ENCODE measurements at regions not wholly inside any gene's neighbourhood (a gene's known extent, or its start where the extent isn't known, plus 50 kb on each side); places are given as distances from the start of the nearest gene placed in this dataset.

- TF ChIP-seq CTCF (IDR thresholded peaks at IDR 0.05; ENCODE audit: low read depth, low read length, missing input control) (no peak), YY1 (IDR thresholded peaks at IDR 0.05) (no peak), EGR1 (IDR thresholded peaks at IDR 0.05; ENCODE audit: low read depth in 2 of 2) (no peak), RAD21 (IDR thresholded peaks at IDR 0.05) (no peak), HNF4A (conservative IDR thresholded peaks at IDR 0.05) (no peak), NR2F2 (IDR thresholded peaks at IDR 0.05) (no peak), JUND (IDR thresholded peaks at IDR 0.05) (no peak)
These were observed 164.1 kb upstream of the PDE10A start (continued) for GRCh38 chr6:165827190-165827518.

GRCh38 chr6:165826487-165827189 lies 163.6 kb upstream of the PDE10A start:
- H3K4me3 ChIP-seq (ENCODE audit: low read depth in 1 of 3, low read length in 3 of 3), result no peak overlapping the region
- 93% methylated on average over 33 of the region's 33 CpGs for WGBS
- DNase-seq (ENCODE audit: low spot score), result no peak
- H3K27me3 ChIP-seq (ENCODE audit: control insufficient read depth in 4 of 4, insufficient read depth in 4 of 4, low read length in 3 of 4), result no peaks in the 10 kb centered on the region
- H3K9ac ChIP-seq (ENCODE audit: low read depth in 1 of 2, low read length in 2 of 2), result no peak overlapping the region
- TF ChIP-seq CTCF (IDR thresholded peaks at IDR 0.05; ENCODE audit: low read depth, low read length, missing input control) (no peak), HNF4A (conservative IDR thresholded peaks at IDR 0.05) (no peak), REST (IDR thresholded peaks at IDR 0.05) (no peak), EGR1 (IDR thresholded peaks at IDR 0.05; ENCODE audit: low read depth in 2 of 2) (no peak), SP1 (IDR thresholded peaks at IDR 0.05) (no peak), TAF1 (conservative IDR thresholded peaks at IDR 0.05) (no peak), NR2F2 (IDR thresholded peaks at IDR 0.05) (no peak), RAD21 (IDR thresholded peaks at IDR 0.05) (no peak), YY1 (IDR thresholded peaks at IDR 0.05) (no peak), GABPA (IDR thresholded peaks at IDR 0.05 in 1 of 2, conservative IDR thresholded peaks at IDR 0.05 in 1 of 2) (no peak), FOXA1 (IDR thresholded peaks at IDR 0.05) (no peak), FOXA2 (IDR thresholded peaks at IDR 0.05) (no peak)
- H3K27ac ChIP-seq (ENCODE audit: low read depth in 1 of 2, low read length in 2 of 2), result no peak overlapping the region
- H3K36me3 ChIP-seq (ENCODE audit: control insufficient read depth in 4 of 4, insufficient read depth in 3 of 4, low read depth in 1 of 4, low read length in 3 of 4), result no peaks in the 10 kb centered on the region
- no peaks in the 10 kb centered on the region for H3K9me3 ChIP-seq (ENCODE audit: control insufficient read depth in 4 of 4, low read length in 3 of 4)
- no peaks in the 10 kb centered on the region for H3K4me1 ChIP-seq (ENCODE audit: control insufficient read depth in 4 of 4, insufficient read depth in 4 of 4, low read length in 3 of 4)
